ENCODE measurements at regions not wholly inside any gene's neighbourhood (a gene's known extent, or its start where the extent isn't known, plus 50 kb on each side); places are given as distances from the start of the nearest gene placed in this dataset.

DNA sequence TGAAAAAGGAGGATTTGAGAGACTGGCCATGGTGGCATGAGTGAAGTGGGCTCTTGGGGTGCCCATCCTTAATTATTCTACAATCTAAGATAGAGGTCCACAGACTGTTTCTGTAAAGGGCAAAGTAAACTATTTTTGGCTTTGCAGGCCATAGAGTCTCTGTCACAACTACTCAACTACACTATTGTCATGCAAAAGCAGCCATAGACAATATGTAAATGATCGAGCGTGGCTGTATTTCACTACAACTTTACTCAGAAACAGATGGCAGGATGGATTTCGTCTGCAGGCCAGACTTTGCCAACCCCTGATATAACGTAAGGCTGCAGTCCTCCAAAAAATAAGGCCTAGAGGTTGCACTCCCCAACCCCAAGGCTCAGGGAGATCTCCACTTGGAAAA, 58.2 kb upstream of the NAA20 start:
- no peak for DNase-seq

DNA sequence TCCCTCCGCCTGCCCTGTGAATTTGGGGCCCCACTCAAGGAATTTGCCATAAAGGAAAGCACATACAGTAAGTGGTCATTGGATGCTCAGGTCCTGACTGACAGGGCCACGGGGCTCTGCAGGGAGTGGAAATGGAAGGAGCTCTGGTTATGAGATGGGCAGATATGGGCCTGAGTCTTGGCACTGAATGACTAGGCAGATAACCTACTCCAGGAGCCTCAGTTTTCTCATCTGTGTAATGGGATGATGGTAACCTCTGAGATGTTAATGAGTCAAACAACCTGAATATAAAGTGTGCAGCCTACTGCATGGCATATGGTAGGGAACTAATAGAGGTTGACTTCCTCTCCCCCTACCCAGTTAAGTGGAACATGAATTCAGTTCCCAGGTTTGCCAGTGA, 56.4 kb upstream of the NAA20 start:
- no peak for DNase-seq

DNA sequence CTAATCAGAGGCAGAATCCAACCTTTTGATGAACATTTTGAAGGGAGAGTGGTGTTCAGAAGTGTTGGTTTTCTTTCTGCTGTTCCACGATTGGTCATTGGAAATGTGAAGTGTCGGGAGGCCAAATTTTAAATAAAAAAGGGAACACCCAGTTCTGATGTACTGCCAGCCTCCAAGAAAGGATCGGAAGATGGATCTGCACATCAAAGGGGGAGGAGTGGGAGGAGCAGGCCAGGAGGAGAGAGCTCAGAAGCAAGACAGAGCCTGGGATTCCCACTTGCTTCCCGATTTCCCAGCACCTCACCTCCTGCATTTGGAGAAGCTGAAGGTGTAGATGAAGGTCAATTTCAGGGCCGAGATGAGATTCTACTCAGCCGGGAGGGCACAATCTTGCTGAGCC, 55.9 kb upstream of the NAA20 start:
- DNase-seq: no peak

- DNase-seq: no peak
Measured at GRCh38 chr20:19962958-19963357, 54.2 kb upstream of the NAA20 start.

GRCh38 chr20:19964289-19965265, 52.6 kb upstream of the NAA20 start:
- DNase-seq: no peak

- DNase-seq: no peak
Measured at GRCh38 chr20:19966840-19967239, 50.3 kb upstream of the NAA20 start.
